ENCODE measurements at regions not wholly inside any gene's neighbourhood (a gene's known extent, or its start where the extent isn't known, plus 50 kb on each side); places are given as distances from the start of the nearest gene placed in this dataset.

- TF ChIP-seq CTCF (IDR thresholded peaks at IDR 0.05) (no peak), POLR2A (IDR thresholded peaks at IDR 0.05) (no peak)
Observed at GRCh38 chrY:16673102-16673787, 1206.8 kb downstream of the CDY2B start.

All from testis (tissue), 2 donors.